ENCODE measurements at regions not wholly inside any gene's neighbourhood (a gene's known extent, or its start where the extent isn't known, plus 50 kb on each side); places are given as distances from the start of the nearest gene placed in this dataset.

GRCh38 chr2:180660207-180660606, 320.2 kb upstream of the UBE2E3 start:
- no peak overlapping the region for H3K4me3 ChIP-seq (ENCODE audit: low read depth, low read length)
- no peak for TF ChIP-seq CTCF (IDR thresholded peaks at IDR 0.05; ENCODE audit: control insufficient read depth, extremely low read depth, insufficient read depth)
- peak; percentile 35 for DNase-seq (ENCODE audit: low read depth)

GRCh38 chr2:180657054-180657453, 323.4 kb upstream of the UBE2E3 start:
- DNase-seq (ENCODE audit: low read depth) = no peak
- no peak for TF ChIP-seq CTCF (IDR thresholded peaks at IDR 0.05; ENCODE audit: control insufficient read depth, extremely low read depth, insufficient read depth)
- no peak overlapping the region for H3K4me3 ChIP-seq (ENCODE audit: low read depth, low read length)

GRCh38 chr2:180656455-180656847, 324.0 kb upstream of the UBE2E3 start:
- no peak for DNase-seq (ENCODE audit: low read depth)
- no peak for TF ChIP-seq CTCF (IDR thresholded peaks at IDR 0.05; ENCODE audit: control insufficient read depth, extremely low read depth, insufficient read depth)
- H3K4me3 ChIP-seq (ENCODE audit: low read depth, low read length) = no peak overlapping the region

GRCh38 chr2:180655842-180656454, 324.5 kb upstream of the UBE2E3 start:
- DNase-seq (ENCODE audit: low read depth) = no peak
- TF ChIP-seq CTCF (IDR thresholded peaks at IDR 0.05; ENCODE audit: control insufficient read depth, extremely low read depth, insufficient read depth) = no peak
- H3K4me3 ChIP-seq (ENCODE audit: low read depth, low read length) = no peak overlapping the region

GRCh38 chr2:180655393-180655792, 325.0 kb upstream of the UBE2E3 start:
- no peak overlapping the region for H3K4me3 ChIP-seq (ENCODE audit: low read depth, low read length)
- DNase-seq (ENCODE audit: low read depth) = no peak
- TF ChIP-seq CTCF (IDR thresholded peaks at IDR 0.05; ENCODE audit: control insufficient read depth, extremely low read depth, insufficient read depth) = no peak

- DNase-seq (ENCODE audit: low read depth) = no peak
- no peak overlapping the region for H3K4me3 ChIP-seq (ENCODE audit: low read depth, low read length)
- no peak for TF ChIP-seq CTCF (IDR thresholded peaks at IDR 0.05; ENCODE audit: control insufficient read depth, extremely low read depth, insufficient read depth)
Observed at GRCh38 chr2:180653481-180653880, 326.9 kb upstream of the UBE2E3 start.

- no peak for TF ChIP-seq CTCF (IDR thresholded peaks at IDR 0.05; ENCODE audit: control insufficient read depth, extremely low read depth, insufficient read depth)
- H3K4me3 ChIP-seq (ENCODE audit: low read depth, low read length) = no peak overlapping the region
- DNase-seq (ENCODE audit: low read depth) = no peak
Observed at GRCh38 chr2:180652794-180653193, 327.6 kb upstream of the UBE2E3 start.
